ENCODE measurements at regions not wholly inside any gene's neighbourhood (a gene's known extent, or its start where the extent isn't known, plus 50 kb on each side); places are given as distances from the start of the nearest gene placed in this dataset.

GRCh38 chr1:68908316-68908715 is 411.4 kb upstream of the DEPDC1 start:
- Histone ChIP-seq H3K4me1 (ENCODE audit: control insufficient read depth in 1 of 2, insufficient read depth in 2 of 2, low read depth in 1 of 2, low read length in 1 of 2) (no peaks in the 10 kb centered on the region), H3K27ac (ENCODE audit: low read depth in 2 of 2, low read length in 1 of 2) (no peak overlapping the region), H4K20me1 (ENCODE audit: insufficient read depth) (no peaks in the 10 kb centered on the region), H3K9ac (no peak overlapping the region), H3F3A (replicated peaks; ENCODE audit: insufficient read depth) (no peaks in the 10 kb centered on the region), H3K79me2 (ENCODE audit: insufficient read depth) (no peaks in the 10 kb centered on the region), H3K27me3 (ENCODE audit: insufficient read depth) (no peaks in the 10 kb centered on the region), H3K9me2 (no peaks in the 10 kb centered on the region), H3K36me3 (replicated peaks in 1 of 2; ENCODE audit: control insufficient read depth in 1 of 2, insufficient read depth in 2 of 2, low read length in 1 of 2) (no peaks in the 10 kb centered on the region), H2AFZ (ENCODE audit: low read depth) (no peak overlapping the region), H3K4me2 (no peak overlapping the region), H3K9me3 (no peaks in the 10 kb centered on the region), H3K4me3 (ENCODE audit: low read depth in 2 of 2, low read length in 1 of 2) (no peak overlapping the region)
- TF ChIP-seq TCF12 (IDR thresholded peaks at IDR 0.05) (no peak), GABPA (IDR thresholded peaks at IDR 0.05; ENCODE audit: low read depth) (no peak), TEAD4 (IDR thresholded peaks at IDR 0.05; ENCODE audit: borderline replicate concordance, insufficient read depth) (no peak), SIN3A (IDR thresholded peaks at IDR 0.05; ENCODE audit: borderline replicate concordance, low read depth, low read length) (no peak), RFX5 (IDR thresholded peaks at IDR 0.05; ENCODE audit: low read length) (no peak), MEF2A (IDR thresholded peaks at IDR 0.05; ENCODE audit: borderline replicate concordance, low read depth) (no peak), RCOR1 (IDR thresholded peaks at IDR 0.05; ENCODE audit: low read length) (no peak), IRF3 (IDR thresholded peaks at IDR 0.05; ENCODE audit: low read depth, low read length) (no peak), CTCF (IDR thresholded peaks at IDR 0.05) (no peak), RXRA (IDR thresholded peaks at IDR 0.05; ENCODE audit: borderline replicate concordance, low read depth) (no peak), FOXJ3 (CRISPR knock-in tag; IDR thresholded peaks at IDR 0.05) (no peak), SMC3 (IDR thresholded peaks at IDR 0.05; ENCODE audit: low read depth, low read length) (no peak)
- ChIA-PET CTCF (no interaction called here), POLR2A (no interaction called here)
- no peak for DNase-seq
- WGBS (ENCODE audit: low lambda C conversion rate) = 9% methylated on average over 2 of the region's 2 CpGs

GRCh38 chr1:68916221-68916902 is 419.5 kb upstream of the DEPDC1 start:
- no peak for DNase-seq
- Histone ChIP-seq H3K9me2 (no peaks in the 10 kb centered on the region), H3F3A (replicated peaks; ENCODE audit: insufficient read depth) (no peaks in the 10 kb centered on the region), H3K27ac (ENCODE audit: low read depth in 2 of 2, low read length in 1 of 2) (no peak overlapping the region), H4K20me1 (ENCODE audit: insufficient read depth) (no peaks in the 10 kb centered on the region), H3K27me3 (ENCODE audit: insufficient read depth) (no peaks in the 10 kb centered on the region), H3K9ac (no peak overlapping the region), H2AFZ (ENCODE audit: low read depth) (no peak overlapping the region), H3K4me1 (ENCODE audit: control insufficient read depth in 1 of 2, insufficient read depth in 2 of 2, low read depth in 1 of 2, low read length in 1 of 2) (no peaks in the 10 kb centered on the region), H3K36me3 (replicated peaks in 1 of 2; ENCODE audit: control insufficient read depth in 1 of 2, insufficient read depth in 2 of 2, low read length in 1 of 2) (no peaks in the 10 kb centered on the region), H3K4me3 (ENCODE audit: low read depth in 2 of 2, low read length in 1 of 2) (no peak overlapping the region), H3K79me2 (ENCODE audit: insufficient read depth) (no peaks in the 10 kb centered on the region), H3K4me2 (no peak overlapping the region), H3K9me3 (no peaks in the 10 kb centered on the region)
- WGBS (ENCODE audit: low lambda C conversion rate) = 34% methylated on average over 4 of the region's 4 CpGs
- CTCF ChIA-PET = no interaction called here
- POLR2A ChIA-PET = no interaction called here
- TF ChIP-seq RXRA (IDR thresholded peaks at IDR 0.05; ENCODE audit: borderline replicate concordance, low read depth) = no peak
- no peak for TF ChIP-seq ZBTB33 (IDR thresholded peaks at IDR 0.05; ENCODE audit: borderline replicate concordance, low read depth)
- TF ChIP-seq JUND (IDR thresholded peaks at IDR 0.05) = no peak
- no peak for TF ChIP-seq TEAD4 (IDR thresholded peaks at IDR 0.05; ENCODE audit: borderline replicate concordance, insufficient read depth)
- no peak for TF ChIP-seq FOXJ3 (CRISPR knock-in tag; IDR thresholded peaks at IDR 0.05)
- no peak for TF ChIP-seq RAD21 (IDR thresholded peaks at IDR 0.05; ENCODE audit: low read length)
- no peak for TF ChIP-seq TCF12 (IDR thresholded peaks at IDR 0.05)
- no peak for TF ChIP-seq ELF1 (IDR thresholded peaks at IDR 0.05)
- no peak for TF ChIP-seq REST (IDR thresholded peaks at IDR 0.05; ENCODE audit: low read depth, low read length)
- TF ChIP-seq YY1 (IDR thresholded peaks at IDR 0.05; ENCODE audit: low read depth) = no peak
- TF ChIP-seq SMC3 (IDR thresholded peaks at IDR 0.05; ENCODE audit: low read depth, low read length) = no peak

All from SK-N-SH (cell line).